ENCODE measurements at regions not wholly inside any gene's neighbourhood (a gene's known extent, or its start where the extent isn't known, plus 50 kb on each side); places are given as distances from the start of the nearest gene placed in this dataset.

DNA sequence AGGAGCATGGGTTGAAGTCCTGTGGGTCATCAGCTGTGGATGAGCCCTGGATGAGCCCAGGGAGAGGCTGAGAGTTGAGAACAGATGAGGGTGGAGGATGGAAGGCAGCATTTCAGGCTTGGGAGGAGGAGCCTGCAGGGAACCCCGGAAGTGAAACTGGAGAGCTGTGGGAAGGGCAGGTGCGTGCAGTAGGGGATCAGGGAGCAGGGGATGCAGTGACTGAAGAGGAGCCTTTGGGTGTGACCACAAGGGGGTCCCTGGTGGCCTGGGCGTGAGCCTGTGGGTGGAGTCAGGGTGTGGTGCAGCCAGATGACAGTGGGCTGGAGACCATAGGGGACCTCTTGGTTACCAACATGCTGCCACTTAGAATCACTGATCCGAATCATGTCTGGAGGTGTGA lies 115.5 kb downstream of the PAPOLA start:
- no peak for DNase-seq (ENCODE audit: low spot score)

DNA sequence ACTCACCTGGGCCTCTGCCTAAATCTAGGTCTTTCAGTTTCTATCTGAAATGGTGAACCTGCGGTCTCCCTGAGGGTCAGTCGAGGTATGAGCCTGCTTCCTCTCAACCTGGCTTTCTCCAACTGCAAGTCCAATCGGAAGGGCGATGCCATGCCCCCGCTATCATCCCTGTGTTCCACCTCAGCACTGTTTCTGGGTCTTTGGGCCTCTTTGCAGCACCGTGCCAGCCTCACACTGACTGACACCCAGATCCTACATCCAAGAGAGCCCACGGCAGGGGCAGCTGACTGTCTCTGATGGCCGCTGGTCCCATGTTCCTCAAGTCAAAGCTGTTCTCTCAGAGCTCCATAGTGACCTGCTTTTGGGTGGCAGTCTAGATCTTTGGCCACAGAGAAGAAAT lies 120.7 kb downstream of the PAPOLA start:
- DNase-seq (ENCODE audit: low spot score) = no peak

DNA sequence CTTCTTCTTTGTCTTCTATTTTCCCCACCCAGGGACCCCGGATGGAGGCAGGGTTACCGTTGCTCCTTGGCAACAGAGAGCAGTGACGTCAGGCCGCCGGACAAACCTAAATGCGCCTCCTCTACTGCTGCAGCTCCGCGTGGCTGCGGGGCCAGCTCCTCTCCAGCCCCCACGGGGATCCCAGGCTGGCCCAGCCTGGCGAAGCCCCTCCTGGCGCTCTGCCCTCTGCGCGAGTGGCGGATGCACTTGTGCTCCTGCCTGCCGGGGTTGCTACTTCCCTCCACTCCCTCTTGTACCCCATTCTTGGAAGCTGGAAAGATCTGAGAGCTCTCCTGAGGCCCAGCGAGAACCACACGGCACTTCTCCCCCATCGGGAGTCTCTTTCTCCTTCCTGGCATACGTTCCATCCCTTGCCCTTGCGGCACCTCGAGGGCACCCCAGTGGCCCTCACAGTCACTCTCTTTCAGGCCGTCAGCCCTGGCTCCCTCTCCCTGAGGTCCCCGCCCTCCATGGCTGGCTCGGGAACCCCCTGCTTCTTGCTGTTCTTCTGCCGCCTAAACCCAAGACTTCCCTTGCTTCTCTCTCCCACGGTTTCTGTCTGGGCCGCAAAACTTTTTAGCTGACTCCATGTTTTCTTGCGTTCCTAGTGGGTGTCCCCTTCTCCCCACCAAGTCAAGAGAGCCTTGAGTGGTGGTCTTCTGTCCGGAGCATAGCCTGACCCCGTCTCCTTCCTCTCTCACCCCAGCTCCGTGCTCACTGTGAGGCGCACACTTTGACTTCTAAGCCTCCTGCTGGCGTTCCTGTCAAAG lies 121.7 kb downstream of the PAPOLA start:
- no peak for DNase-seq (ENCODE audit: low spot score)

DNA sequence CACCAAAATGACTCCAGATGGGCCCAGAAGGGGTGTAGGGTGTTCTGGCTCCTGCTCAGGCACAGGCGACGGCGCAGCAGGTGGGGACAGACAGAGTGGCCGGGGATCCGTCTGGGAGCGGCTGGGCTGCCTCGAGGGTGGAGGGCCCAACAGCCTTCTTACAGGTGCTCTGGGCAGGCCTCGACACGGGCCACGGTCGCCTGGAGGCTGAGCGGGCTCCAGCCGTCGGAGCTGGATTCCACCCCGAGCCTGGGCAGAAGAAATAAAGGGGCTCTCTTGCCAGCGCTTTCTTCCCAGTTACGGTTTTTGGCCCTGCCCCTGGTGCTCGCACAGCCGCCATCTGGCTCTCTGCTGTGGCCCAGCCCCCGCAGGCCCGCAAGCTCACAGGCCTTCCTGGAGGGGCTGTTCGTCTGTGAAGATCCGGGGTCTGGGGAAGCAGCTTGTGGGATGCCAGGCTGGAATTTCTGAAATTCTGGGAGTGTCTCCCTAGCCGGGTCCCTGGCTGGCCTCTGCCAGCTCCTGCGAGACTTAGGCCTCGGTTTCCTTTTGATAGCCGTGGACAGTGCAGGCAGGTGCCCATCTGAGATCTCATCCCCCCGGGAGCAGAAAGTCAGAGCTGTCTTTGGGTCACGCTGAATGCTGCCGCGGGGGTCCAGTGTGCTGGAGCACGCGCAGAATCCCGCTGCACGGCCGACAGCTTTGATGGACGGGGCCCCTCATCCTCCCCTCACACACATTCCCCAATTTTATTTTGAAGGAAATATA lies 122.7 kb downstream of the PAPOLA start:
- no peak for DNase-seq (ENCODE audit: low spot score)

DNA sequence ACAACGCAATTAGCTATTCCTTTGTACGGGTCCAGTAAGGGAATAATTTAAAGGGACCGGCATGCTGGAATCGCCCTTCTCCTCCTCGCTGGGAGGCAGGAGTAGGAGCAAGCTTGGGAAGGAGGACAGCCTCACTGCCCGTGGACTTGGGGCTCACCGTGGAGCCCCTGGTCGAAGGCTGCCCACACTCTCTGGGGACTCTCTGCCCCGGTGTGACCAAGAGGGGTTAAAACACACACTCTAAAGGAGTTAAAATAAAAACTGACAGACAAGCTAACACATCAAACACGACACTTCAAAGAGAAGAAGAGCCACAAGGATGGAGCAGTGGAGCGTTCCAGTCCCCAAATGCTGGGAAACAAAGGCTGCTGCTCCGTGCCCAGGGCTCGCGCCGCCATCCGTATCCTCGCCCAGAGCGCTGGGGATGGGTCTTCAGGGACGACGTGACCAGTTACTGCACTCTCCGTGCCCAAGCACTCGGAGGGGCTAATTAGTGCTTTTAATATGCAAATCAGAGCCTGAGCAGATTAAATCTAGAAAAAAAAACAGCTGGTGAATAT lies 123.3 kb downstream of the PAPOLA start:
- no peak for DNase-seq (ENCODE audit: low spot score)

DNA sequence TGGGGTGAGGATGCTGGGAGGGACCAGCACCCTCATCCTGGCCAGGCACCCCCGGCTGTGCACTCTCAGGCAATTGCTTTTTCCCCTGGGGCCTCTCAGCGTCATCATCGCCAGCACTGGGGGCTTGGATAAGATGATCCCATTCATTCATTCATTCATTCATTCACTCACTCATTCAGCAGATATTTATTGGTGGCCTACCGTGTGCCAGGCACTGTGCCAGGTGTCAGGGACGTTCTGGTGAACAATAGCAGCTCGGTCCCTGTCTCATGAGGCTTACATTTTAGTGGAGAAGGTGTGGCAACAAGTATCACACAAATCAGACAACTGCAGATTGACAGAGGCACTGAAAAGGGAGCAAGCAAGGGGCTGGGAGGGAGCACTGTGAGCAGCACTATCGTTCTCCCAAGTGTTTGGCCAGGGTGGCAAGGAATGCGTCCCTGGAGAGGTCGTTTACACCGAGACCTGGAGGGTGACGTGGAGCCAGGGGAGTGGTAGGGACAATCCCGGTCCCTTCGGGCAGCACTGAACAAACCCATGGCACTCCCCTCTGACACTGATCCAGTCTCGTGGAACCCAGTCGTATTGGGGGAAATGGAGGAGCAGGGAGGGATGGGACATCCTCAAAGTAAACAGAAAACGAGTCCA lies 124.1 kb downstream of the PAPOLA start:
- DNase-seq (ENCODE audit: low spot score) = no peak

DNA sequence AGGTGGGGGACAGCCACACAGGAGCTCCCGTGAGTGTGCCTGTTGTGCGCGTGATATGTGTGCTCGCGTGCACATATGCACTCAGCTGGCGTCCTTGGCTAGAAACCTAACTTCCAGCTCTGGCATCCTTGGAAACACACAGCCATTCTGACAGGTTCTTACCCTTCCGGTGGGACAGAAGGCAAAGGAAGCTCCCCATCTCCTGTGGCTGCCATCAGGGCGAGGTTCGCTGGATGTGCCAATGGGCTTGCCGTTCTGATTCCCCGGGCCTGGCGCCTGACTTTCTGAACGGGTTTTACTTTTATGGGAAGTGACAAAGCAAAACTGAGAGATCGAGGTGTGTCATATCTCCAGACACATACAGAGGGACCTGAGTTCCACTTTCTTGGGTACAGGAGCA lies 124.7 kb downstream of the PAPOLA start:
- no peak for DNase-seq (ENCODE audit: low spot score)

DNA sequence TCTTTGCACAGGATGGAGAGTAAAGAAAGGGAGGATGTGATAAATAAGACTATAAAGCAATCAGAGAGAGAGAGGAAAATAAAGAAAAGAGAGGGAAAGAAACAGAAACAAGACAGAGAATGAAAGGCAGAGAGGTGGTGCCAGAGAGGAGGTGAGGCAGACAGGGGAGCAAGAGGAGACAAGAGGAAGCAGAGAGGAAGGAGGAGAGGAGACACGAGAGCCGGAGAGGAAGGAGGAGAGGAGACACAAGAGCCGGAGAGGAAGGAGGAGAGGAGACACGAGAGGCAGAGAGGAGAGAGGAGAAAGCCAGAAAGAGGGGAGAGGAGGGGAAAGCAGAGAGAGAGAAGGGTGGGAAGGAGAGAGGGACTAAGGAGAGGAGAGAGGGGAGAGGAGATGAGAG lies 125.2 kb downstream of the PAPOLA start:
- no peak for DNase-seq (ENCODE audit: low spot score)

DNA sequence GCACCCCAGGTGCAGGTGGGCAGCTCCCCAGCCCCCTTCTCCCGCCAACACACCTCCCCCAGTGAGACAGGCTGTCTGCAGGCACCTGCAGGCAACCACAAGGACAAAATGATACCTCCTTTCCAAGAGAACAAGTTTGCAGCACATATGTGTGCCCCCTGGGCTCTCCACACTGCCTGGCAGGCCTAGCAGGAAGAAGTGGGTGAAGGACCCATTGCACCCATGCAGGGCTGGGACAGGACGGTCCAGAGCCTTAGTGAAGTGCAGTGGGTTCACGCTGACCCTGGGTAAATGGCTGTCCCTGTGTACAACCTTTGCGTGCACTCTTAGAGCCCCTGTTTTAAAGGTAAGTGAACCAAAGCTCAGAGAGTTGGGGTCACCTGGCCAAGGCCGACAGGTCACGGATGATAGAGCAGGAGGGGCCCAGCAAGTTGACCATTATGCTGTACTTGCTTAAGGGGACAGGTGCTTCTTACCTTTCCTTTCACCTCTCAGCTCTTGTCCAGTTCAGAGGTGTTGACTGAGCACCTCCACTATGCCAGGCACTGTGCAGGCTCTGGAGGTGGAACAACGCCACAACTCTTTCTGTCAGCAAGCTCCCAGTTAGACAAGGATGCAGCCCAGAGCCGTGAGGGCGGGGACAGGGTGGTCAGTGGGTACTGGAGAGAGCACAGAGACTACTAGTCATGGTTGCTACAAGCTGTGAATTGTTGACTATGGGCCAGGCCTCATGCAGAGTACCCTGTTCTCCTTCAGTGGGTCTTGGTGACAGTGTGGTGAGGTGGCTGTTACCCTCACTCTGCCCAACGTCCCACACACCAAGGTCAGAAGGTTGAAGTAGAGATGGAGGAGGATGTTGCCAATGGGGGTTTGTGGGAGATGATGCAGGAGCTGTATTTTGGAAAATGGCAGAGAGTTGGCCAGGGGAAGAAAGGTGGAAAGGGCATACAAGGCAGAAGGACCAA lies 125.9 kb downstream of the PAPOLA start:
- DNase-seq (ENCODE audit: low spot score) = no peak

DNA sequence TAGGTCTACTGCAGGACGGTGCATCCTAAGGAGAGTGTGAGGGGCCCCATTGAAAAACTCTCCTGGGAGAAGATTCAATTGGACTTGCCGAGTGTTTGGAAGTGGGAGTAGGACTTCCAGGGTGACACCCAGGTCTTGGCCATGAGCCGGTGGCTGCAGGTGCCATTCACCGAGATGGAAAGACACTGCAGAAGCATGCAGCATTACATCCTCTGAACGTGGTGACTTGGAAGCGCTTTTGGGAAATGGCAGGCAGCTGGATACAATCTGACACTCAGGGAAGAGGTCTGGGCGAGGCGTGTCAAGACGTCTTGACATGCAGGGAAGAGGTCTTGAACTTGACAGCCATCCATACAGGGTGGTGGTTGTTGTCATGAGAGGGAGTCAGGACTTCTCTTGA lies 126.9 kb downstream of the PAPOLA start:
- DNase-seq (ENCODE audit: low spot score) = no peak

DNA sequence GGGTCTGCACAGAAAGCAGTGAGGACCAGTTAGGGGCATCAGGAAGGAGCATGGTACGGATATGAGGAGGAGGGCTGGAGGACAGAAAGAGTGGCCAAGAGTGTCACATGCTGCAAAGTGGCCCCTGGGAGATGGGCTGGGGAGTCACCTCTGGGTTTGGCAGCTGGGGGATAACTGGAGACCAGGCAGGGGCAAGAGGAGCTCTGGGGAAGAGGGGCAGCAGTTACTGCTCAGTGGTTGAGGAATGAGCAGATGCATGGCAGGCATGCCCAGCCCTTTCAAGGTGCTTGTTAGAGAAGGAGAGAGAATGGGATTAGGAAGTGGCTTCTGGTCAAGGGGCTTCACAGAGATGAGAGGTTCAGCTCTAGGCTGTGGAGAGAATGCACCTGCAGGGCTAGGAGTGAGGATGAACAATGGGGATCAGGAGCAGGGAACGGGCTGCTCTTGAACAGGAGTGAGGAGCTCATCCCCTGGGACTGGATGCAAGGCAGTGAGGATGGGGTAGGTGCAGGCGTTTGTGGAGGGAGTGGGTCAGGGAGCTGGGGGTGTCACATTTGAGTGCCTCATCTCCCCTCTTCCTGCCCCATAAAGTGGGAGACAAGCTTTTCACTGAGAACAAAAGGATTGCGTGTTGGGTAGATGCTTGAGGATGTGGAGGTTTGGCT lies 127.5 kb downstream of the PAPOLA start:
- DNase-seq (ENCODE audit: low spot score) = no peak

DNA sequence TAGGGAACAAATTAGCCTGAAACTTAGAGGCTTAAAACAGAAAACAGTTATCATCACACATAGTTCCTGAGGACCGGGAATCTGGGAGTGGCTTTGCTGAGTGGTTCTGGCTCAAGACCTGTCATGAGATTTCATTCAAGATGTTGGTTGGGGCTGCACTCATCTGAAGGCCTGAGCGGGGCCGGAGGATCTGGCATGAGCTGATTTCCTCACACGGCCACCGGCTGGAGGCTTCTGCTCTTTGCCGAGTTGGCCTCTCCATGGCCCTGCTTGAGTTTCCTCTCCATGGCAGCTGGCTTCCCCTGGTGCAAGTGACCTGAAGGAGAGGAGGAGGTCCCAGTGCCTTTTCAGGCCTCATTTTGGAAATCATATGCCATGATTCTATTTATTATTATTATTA lies 128.1 kb downstream of the PAPOLA start:
- DNase-seq (ENCODE audit: low spot score) = no peak

DNA sequence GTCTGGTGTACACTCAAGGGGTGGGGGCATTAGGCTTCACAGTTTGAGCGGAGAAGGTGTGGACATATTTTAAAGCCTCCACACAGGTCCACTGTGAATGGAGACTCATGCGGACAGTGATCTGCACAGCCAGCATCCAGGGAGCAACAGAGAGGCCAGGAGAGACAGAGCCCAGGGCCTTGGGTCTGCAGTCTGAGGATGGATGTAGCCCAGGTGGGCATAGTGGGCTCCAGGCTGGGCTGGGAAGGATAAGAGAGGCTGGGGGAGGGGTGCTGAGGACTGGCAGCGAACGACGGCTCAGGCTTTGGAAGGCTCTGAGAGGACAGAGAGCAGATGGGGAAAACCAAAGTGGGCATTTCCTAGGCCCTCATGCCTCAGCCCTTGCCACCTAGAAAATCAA lies 128.8 kb downstream of the PAPOLA start:
- no peak for DNase-seq (ENCODE audit: low spot score)

DNA sequence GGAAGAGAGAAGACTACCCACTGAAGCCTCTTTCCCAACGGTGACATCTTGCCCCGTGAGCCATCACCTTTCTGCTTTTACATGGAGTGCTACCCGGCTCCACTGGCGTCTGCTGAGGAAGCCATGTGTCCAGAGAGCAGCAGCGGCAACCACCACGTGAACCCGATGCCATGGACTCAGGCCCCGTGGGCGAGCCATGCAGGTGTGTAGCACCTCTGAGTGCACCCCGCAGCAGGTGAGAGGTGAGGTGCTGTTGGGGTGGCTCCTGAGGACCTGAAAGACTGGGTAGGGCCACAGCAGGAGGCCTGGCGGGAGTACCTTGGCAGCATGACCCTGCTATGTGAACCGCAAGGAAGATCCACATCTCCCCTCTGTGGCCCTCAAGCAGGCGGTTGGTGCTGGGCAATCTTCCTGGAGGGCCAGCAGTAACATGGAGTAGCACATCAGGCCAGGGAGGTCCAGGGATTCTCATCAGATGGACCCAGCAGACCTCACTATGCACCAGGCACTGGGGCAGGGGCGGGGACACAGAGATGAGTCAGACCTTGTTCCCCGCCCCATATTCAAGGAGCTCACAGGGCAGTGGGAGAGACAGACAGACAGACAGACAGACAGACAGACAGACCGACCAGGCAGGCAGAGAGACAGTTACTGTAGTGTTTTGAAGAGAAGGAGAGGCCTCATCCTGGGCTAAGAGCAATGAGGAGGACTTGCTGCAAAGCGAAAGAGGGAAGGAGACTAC lies 129.6 kb downstream of the PAPOLA start:
- DNase-seq (ENCODE audit: low spot score) = no peak

DNA sequence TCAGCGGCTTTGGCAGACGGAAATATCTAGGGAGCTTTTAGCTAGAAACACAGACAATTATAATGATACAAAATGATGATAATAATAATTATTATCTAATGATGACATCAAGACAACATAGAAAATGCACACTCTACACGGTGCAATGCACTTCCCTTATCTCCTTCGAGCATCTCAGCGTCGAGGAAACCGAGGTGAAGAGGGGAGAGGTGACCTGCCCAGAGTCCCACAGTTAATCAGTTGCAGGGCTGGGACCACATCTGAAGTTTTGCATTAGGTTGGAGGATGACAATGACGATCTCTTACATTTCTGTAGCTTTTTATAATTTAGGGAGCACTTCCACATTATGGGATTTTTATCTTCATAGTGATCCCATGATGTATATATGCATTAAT lies 130.2 kb downstream of the PAPOLA start:
- no peak for DNase-seq (ENCODE audit: low spot score)

DNA sequence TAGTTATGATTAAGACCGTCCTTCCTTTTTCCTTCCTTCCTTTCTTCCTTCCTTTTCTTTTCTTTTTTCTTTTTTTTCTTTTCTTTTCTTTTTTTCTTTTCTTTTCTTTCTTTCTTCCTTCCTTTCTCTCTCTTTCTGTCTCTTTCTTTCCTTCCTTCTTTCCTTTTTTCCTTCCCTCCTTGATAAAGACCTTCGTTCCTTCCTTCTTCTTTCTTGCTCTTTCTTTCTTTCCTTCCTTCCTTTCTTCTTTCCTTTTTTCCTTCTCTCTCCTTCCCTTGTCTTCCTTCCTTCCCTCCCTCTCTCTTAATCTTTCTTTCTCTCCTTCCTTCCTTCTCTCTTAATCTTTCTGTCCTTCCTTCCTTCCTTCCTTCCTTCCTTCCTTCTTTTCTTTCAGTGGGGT lies 130.9 kb downstream of the PAPOLA start:
- DNase-seq (ENCODE audit: low spot score) = no peak

DNA sequence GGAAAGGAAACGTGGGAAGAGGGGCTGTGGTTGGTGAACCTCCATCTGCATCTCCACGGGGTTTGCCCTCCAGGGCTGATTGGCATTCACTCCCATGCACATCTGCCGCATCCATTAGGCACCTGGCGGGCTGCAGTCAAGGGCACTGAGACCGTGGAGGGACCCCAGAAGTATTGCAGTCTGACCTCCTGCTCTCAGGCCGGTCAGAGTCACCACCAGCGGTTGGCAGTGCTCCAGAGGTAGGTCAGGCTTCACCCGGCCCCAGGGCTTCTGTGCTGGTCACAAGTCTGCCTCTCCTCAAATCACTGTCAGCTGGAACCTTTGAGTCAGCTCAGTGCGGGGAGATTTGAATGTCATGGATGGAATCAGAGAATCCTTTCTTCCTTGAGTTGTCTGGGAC lies 132.3 kb downstream of the PAPOLA start:
- no peak for DNase-seq (ENCODE audit: low spot score)

DNA sequence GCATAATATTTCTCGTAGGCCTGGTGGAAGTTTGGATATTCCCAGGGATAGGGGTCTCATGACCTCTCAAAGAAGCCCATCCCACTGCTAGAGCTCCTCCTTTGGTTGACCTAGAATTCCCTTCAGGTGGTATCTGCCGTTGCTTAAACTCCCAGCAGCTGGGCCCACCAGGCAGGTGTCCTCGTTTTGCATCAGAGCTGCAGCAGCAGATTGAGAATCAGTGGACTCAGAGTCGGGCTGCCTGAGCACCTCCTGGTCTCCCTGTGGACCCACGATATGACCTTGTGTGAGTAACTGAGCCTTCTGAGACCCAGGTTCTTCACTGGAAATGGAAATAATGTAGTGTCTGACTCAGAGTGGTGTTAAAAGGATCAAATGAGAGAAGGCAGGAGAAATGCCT lies 132.7 kb downstream of the PAPOLA start:
- DNase-seq (ENCODE audit: low spot score) = no peak

DNA sequence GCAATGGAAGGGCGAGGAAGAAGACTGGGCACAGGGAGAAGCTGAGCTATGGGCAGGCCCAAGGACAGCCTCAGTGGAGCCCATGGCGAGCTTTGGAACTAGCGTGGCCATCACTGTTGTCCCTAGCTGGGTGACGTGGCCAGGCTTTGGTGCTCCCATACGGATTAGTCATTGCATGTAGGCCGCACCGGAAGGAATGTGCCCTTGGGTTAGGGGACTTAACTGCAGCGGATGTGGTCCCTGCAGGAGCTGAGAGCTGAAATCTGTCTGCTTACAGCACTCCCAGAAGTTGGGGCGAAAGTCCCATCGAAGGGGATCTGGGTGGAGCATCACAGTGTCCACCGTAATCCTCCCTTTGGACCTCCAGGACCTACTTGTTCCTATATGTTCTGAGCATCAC lies 133.7 kb downstream of the PAPOLA start:
- no peak for DNase-seq (ENCODE audit: low spot score)

DNA sequence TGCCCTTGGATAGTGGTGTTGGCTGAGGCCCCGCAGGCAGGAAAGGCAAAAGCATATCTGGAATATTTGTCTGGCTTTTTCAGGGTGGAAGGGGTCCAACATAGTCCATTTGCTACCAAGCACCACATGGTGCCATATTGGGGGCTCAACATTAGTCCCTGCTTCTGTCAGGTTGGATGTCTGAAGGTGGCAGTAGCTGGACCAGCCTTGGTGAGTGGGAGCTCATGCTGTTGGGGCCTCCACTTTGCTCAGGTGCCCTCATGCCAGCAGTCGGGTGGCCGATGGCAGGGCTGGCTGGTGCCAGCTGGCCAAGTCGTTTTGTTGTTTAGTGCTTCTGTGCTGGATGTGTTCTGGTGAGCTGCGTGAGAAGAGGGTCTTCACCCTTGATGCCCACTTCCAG lies 135.3 kb downstream of the PAPOLA start:
- DNase-seq (ENCODE audit: low spot score) = no peak
